DLD1 (cell line): ENCODE measurements at regions not wholly inside any gene's neighbourhood (a gene's known extent, or its start where the extent isn't known, plus 50 kb on each side); places are given as distances from the start of the nearest gene placed in this dataset.

ENCODE experiments used
- in situ Hi-C: cut with HindIII; loops from 2 replicates; pipeline ENCODE4 v1.10.0; 2017; ENCODE audit warnings: low sequenced_read_pairs

DNA sequence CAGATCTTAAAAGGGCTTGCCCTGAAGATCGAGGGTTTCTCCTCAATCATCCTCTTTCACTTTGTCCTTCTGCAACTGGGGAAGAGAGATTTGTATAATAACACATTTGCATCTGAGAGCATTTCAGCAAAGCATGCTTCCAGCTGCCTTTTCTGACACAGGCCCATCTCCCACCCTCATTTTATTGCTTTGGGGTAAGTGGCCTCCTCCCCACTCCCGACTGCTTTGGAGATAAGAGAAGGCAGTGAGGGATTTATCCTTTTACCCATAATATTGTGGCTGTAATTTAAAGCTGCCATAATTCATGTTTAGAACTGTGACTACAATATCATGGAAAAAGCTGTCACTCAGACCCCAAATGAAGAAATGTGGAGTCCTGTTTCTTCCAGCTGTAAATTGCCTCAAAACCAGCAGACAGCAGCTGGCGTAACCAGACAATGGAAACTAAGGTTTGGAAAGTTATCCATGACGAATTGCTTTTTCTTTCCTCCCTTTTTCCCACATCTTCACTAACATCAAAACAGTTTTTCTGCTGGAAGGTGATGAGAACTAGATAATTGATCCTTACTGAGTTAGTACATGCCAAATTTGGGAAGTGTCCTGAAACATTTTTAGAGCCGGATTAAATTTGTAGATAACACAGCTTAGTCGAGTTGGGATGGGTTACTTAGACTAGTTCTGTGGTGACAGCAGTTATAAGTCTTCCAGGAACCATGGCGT, 104.2 kb upstream of the PFN2 start:
- in situ Hi-C loops, result no loop called here

DNA sequence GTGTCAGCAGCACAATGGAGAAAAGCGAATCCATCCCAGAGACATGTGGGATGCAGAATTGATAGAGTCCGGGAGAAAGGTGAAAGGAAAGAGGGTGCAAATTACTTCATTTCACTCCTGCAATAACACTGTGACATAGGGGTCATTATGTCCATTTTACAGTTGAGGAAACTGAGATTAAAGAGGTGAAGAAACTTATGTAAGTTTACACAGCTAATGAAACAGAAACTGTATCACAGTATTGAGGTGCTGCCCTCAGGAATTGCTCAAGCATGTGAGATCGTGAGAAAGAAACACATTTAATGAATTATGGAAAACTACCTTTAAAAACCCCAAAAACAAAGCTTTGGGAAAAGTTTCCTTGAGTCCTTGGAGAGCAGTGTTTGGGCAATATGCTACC, 103.6 kb upstream of the PFN2 start:
- in situ Hi-C loops, result no loop called here

DNA sequence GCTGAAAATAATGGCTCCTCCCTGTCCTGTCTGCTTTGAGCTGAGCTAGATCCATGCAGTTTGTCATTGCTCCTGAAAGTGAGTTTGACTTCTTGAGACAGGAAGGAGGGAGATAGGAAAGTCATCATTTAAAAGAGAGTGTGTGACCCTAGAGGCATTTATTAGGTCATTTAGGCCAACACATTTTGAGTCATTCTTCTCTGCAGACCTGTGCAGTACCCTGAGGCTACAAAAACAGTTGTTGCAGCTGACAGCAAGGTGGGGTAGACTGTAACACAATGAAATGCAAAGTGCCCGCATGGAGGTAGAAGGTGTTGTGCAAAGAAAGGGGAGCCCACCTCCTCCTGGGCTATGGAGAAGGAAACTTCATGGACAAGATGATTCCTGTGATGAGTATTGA, 102.8 kb upstream of the PFN2 start:
- in situ Hi-C loops, result no loop called here

DNA sequence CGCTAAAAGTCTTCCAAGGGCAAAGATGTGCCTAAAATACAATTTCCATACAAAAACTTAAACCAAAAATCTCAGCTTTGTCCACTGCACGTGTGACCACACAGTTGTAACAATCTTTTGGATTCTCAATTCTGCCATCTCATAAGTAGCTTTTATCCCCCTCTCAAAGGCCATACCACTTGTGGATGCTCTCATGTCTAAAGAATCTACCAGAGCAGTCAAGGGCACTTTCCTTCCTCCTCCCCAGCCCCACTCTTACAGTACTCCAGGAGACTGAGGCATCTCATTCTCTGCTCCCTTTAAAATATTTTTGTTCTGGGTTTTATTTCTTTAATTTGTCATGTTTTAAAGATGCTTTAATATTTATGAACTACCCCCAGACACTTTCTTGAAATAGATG, 102.3 kb upstream of the PFN2 start:
- in situ Hi-C loops, result no loop called here

- in situ Hi-C loops, result no loop called here
These were observed 101.9 kb upstream of the PFN2 start for GRCh38 chr3:150072576-150072975.

GRCh38 chr3:150070271-150070670, 99.6 kb upstream of the PFN2 start:
- in situ Hi-C loops, result no loop called here

- in situ Hi-C loops, result no loop called here
These were observed 98.9 kb upstream of the PFN2 start for GRCh38 chr3:150069633-150070032.

DNA sequence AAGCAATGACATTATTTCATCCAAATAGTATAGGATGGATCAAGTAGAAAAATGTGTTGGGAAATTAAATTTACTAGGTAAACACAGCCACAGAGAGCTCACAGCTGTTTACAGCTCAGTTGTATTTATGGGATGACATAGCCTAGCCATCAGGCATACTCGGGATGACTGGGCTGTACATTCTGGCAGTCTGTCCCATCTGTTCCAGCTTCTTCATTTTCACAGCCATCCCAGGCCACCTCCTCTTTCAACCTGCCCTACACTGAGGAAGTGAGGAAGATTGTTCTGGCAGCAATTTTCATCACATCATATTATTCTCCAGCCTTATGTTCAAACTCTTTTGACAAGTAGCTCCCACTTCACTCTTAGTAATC, 98.4 kb upstream of the PFN2 start:
- in situ Hi-C loops, result no loop called here

GRCh38 chr3:150068440-150069153, 97.9 kb upstream of the PFN2 start:
- in situ Hi-C loops, result no loop called here

GRCh38 chr3:150067561-150067960, 96.9 kb upstream of the PFN2 start:
- in situ Hi-C loops, result no loop called here

DNA sequence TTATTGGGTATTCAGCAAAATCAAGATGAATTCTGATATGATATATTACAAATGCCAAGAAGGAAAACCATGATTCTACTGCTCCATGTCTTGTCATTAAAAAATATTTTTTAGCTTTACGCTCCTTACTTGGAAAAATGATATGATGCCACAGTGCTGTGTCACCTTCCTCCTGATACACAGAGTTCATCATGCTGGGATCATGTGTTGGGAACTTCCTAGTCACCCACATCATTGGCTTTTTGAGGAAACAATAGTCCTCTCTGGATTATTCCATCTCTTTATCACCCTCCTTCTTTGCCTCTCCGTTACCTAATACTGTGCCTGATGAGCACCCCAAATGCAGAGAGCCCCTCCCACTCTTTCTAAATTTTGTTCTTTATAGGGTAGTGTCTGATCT, 94.3 kb upstream of the PFN2 start:
- in situ Hi-C loops, result no loop called here

DNA sequence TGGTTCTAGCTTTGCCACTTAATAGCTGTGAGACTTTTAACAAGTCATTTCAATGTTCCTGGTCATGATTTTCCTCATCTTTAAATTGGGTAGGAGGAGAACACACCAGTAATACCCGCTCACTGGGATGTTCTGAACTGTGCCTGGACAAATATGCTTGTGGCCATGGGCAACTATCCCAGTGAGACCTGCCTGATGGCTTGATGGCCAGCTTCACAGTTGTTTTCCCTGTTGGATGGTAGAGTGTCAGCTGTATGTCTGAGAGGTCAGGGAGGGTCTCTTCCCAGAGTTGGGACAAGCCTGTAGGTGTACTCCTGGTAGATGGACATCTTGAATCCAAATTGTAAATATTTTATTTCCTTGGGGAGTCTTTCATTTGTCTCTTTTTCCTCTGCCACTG, 92.5 kb upstream of the PFN2 start:
- in situ Hi-C loops, result no loop called here

GRCh38 chr3:150062492-150062891, 91.8 kb upstream of the PFN2 start:
- in situ Hi-C loops, result no loop called here

GRCh38 chr3:150061288-150062024, 90.8 kb upstream of the PFN2 start:
- in situ Hi-C loops, result no loop called here

DNA sequence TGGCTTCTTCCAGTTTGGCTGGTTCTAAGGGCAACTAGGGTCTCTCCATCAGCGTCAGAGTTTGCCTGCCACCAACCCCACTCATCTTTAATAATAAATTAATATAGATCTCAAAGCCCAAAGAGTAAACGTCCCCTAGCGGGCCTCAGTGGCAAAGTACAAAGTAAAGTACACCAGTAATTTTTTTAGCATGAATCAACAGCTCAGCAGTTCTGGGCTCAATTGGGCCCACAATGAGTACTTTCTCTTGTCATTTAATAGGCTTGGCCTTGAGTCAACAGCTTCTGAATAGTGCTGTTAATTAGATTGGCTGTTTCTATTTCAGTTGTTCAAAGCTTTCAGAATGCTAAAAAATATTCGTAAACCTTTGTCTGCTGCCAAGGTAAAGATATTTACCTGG, 89.0 kb upstream of the PFN2 start:
- in situ Hi-C loops, result no loop called here

GRCh38 chr3:150059241-150059640, 88.5 kb upstream of the PFN2 start:
- in situ Hi-C loops, result no loop called here

- in situ Hi-C loops, result no loop called here
These were observed 86.5 kb upstream of the PFN2 start for GRCh38 chr3:150057227-150057626.

GRCh38 chr3:150055332-150055731, 84.6 kb upstream of the PFN2 start:
- in situ Hi-C loops, result no loop called here

GRCh38 chr3:150054635-150055034, 83.9 kb upstream of the PFN2 start:
- in situ Hi-C loops, result no loop called here

DNA sequence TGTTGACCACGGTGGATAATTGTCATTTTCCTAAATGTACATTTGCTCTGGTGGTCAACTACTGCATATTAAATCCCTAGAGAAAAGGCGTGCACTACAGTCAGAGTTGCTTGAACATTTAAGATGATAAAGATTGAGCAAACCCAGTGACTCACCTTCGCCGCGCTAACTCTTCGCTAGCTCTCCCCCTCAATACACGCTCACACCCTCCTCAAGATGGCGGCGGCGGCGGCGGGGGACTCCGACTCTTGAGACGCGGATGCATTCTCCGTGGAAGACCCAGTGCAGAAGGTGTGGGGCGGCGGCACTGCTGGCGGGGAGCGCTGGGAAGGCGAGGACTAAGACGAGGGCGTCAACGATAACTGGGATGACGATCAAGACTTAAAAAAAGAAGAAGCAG, 79.8 kb upstream of the PFN2 start:
- in situ Hi-C loops, result no loop called here

GRCh38 chr3:150049317-150049716, 78.6 kb upstream of the PFN2 start:
- in situ Hi-C loops, result no loop called here

DNA sequence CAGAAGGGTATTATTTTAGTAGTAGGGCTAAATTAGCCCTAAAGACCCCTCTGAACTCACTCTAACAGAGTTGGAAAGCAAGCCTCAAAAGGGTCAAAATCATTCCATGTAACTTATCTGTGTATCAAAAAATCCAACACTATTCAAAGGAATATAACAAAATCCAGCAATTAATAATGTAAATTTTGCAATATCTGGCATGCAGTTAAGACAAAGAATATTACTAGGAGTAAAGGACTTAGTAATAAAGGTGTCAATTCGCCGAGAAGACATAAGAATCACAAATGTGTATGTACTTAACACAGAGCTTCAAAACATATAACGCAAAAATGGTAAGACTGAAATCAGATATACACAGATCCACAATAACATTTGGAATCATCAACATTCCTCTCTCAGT, 71.2 kb upstream of the PFN2 start:
- in situ Hi-C loops, result no loop called here
